Omental fat pad (tissue), 3 donors: ENCODE measurements at regions not wholly inside any gene's neighbourhood (a gene's known extent, or its start where the extent isn't known, plus 50 kb on each side); places are given as distances from the start of the nearest gene placed in this dataset.

Experiments
- ATAC-seq: fragments of 150-250 bp; one replicate; pipeline ENCODE4 v1.9.1; 2016; ENCODE audit warnings: mild to moderate bottlenecking, moderate library complexity; ENCODE audit not compliant: low FRiP score
- DNase-seq: peaks from one replicate; pipeline ENCODE4 v3.0.0-alpha.2; 2019; ENCODE audit warnings: low spot score
- TF ChIP-seq, protein P1 (sequence below), 3 donors: fragments of 450-650 bp; IDR thresholded peaks; one replicate each; pipeline ENCODE4 v1.5.1; 2016 to 2017; ENCODE audit warnings: antibody characterized with exemption in 3 of 3, mild to moderate bottlenecking in 3 of 3, moderate library complexity in 2 of 3

DNA sequence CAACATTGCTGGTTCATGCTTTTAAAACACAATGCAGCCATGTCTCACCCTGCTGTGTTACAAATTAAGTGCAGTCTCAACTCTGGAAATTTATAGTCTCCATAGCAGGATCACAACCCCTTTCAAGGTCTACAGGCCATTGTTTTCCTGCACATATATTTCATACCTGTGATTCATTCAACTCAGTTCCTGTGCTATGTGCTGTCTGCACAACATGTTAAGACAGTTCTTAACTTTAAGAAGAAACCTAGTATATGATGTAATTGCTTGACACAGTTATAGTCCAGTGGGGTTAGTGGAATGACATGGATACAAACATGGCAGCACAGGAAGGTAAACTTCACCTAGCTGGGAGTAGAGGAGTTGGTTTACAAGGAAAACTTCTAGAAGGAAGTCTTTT lies 106.4 kb downstream of the IFI44 start:
- ATAC-seq, result no peak
- no peak for DNase-seq
- TF ChIP-seq, protein P1, sequence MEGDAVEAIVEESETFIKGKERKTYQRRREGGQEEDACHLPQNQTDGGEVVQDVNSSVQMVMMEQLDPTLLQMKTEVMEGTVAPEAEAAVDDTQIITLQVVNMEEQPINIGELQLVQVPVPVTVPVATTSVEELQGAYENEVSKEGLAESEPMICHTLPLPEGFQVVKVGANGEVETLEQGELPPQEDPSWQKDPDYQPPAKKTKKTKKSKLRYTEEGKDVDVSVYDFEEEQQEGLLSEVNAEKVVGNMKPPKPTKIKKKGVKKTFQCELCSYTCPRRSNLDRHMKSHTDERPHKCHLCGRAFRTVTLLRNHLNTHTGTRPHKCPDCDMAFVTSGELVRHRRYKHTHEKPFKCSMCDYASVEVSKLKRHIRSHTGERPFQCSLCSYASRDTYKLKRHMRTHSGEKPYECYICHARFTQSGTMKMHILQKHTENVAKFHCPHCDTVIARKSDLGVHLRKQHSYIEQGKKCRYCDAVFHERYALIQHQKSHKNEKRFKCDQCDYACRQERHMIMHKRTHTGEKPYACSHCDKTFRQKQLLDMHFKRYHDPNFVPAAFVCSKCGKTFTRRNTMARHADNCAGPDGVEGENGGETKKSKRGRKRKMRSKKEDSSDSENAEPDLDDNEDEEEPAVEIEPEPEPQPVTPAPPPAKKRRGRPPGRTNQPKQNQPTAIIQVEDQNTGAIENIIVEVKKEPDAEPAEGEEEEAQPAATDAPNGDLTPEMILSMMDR (IDR thresholded peaks at IDR 0.05), result no peak

DNA sequence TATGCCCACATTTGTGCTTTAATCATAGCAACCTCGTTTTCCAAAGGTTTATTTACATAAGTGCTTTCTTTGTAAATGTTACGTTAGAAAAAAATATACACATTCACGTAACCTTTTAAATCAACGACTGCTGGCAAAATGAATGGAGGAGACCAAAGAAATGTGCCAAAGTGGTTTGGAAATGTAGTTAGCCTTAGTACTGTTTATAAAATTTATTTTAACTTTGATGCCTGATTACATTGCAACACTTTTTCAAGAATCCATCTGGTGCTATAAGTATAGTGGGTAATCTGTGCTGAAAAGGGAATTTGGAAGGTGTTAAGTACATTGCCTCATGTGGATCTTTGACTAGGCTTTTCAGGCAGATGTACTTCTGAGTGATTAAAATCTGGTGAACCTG lies 108.9 kb downstream of the IFI44 start:
- TF ChIP-seq, protein P1 (IDR thresholded peaks at IDR 0.05), result no peak
- no peak for ATAC-seq
- no peak for DNase-seq

DNA sequence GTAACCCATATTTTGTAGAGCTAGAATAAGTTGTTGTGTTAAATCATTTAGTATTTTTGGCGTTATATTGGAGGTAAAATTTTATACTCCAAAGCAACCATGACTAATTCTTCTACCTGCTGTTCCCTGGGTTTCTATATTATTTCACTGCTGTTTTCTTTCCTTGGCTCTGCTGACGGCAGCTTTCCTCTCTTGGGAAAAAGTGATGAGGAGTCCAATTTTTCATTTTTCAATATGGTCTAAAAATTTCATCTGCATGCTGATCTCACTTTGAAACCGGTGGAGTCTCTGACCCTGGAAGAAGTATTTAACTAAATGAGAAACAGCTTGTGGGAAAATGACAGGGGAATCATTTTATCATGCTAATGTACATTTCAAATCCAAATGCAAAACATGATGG lies 110.2 kb downstream of the IFI44 start:
- TF ChIP-seq, protein P1 (IDR thresholded peaks at IDR 0.05), result no peak
- DNase-seq, result no peak
- no peak for ATAC-seq

DNA sequence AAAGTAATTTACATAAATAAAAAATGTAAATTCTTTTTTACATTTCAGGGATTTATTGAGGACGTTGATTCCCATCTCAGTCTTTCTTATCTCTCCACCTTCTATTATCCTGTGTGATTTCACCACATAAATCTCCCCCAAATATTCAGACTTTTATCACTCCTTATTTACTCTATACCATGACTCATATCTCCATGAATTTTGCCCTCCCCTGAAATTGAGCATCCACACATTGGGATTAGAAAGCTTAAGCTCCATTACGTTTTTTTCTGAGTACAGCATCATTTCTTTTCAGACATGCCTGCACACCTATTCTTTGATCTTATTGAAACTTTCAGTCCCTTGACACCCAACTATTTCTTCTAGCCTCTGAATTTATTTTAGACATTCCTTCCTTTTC lies 111.2 kb downstream of the IFI44 start:
- DNase-seq (no peak), ATAC-seq (no peak)
- TF ChIP-seq, protein P1 (IDR thresholded peaks at IDR 0.05), result no peak

DNA sequence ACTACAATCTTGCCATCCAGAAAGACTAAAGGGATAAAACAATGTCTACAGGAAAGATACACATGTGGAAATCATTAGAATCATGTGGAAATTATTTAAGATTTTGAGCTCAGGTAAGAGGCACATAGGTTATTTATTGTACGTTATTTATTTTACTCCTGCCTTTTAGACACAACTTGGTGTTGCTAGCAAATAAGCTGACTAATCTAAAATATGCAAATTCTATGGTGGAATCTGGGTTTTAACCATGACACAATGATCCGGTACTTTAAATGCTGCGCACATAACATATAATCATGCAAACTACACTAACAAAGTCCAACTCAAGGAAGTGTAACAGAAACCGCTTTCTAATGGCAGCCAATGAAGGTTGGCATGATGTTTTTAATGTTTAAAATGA lies 112.5 kb downstream of the IFI44 start:
- DNase-seq (no peak), ATAC-seq (no peak)
- TF ChIP-seq, protein P1 (IDR thresholded peaks at IDR 0.05), result no peak

DNA sequence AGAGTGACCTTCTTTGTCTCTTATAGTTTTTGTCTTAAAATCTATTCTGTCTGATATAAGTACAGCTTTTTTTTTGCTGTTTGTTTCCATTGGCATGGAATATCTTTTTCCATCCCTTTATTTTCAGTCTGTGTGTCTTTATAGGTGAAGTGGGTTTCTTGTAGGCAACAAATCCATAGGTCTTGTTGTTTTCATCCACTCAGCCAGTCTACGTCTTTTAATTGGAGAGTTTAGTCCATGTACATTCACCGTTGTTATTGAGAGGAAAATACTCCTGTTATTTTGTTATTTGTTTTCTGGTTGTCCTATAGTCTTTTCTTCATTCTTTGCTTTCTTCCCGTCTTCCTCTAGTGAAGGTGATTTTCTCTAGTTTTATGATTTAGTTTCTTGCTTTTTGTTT lies 115.9 kb downstream of the IFI44 start:
- DNase-seq, result no peak
- no peak for ATAC-seq
- TF ChIP-seq, protein P1 (IDR thresholded peaks at IDR 0.05), result no peak

DNA sequence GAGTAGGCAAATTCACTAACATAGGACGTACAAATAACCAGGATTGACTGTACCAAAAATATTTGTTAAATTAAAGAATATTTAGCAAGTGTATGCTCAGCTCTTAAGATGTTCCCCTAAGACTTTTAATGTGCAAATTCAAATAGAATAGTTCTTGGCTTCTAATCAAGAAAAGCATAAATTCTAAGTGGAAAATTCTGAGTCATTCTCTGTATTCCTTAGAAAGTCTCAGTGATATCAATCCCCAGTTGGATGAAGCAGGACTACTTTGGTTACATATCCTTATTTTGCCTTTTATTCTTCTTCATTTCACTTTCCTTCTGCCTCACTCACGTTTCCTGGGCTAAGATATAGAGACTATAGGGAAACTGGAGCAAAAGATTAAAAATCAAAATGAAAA lies 130.2 kb downstream of the IFI44 start:
- TF ChIP-seq, protein P1 (IDR thresholded peaks at IDR 0.05), result no peak
- DNase-seq, result no peak
- ATAC-seq, result no peak
